ENCODE measurements at regions not wholly inside any gene's neighbourhood (a gene's known extent, or its start where the extent isn't known, plus 50 kb on each side); places are given as distances from the start of the nearest gene placed in this dataset.

DNA sequence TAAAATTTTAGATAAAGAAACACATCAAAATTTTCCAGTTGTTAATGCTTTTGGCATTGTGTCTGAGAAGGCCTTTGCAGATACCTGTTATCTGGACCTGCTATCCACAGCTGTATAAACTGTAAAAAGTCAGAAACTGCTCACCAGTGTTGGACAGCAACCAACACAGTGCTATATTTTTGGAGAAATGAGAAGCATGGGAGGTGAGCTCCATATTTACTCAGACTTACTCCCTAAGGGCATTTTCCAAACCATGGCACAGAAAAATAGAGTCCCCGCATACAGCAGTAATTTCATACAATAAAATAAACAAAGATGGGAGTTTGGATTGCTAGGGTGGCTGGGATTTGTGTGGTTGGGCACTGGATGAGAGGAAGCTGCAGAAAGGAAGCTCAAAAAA is 136.3 kb upstream of the GLI3 start:
- no peak overlapping the region for H3K27ac Mint-ChIP-seq
- H3K27me3 Mint-ChIP-seq = peaks cover 4% of the 10 kb centered on the region
- no peak for TF ChIP-seq CTCF (IDR thresholded peaks at IDR 0.05)
- POLR2A ChIA-PET = no interaction called here
- CTCF ChIA-PET = no interaction called here
- intact Hi-C loops (cut with micrococcal nuclease) = no loop called here
- H3K4me1 Mint-ChIP-seq (ENCODE audit: low read depth) = no peaks in the 10 kb centered on the region
- H3K4me3 Mint-ChIP-seq = no peak overlapping the region
- DNase-seq = no peak
- H3K36me3 Mint-ChIP-seq (ENCODE audit: low read depth) = no peaks in the 10 kb centered on the region
- ATAC-seq = no peak
- H3K9me3 Mint-ChIP-seq = peaks cover 6% of the 10 kb centered on the region

DNA sequence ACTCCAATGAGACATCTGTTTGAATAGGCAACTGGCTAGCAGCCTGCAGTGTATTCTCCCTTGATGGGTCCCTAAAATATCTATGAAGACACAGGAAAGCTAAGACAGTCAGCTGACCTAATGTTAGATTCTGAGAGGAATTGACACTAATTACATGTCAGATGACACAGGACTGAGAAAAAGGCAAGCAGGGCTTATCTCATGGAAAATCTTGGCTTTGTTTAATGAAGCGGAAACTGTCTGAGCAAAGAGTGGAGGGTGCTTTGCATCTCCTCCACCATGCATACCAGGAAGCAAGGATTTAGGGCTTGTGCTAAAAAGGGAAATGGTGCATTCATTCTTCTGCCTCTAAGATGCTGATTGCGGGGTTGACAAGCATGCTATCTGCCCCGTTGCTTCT is 135.5 kb upstream of the GLI3 start:
- no peaks in the 10 kb centered on the region for H3K36me3 Mint-ChIP-seq (ENCODE audit: low read depth)
- ATAC-seq = no peak
- ChIA-PET POLR2A (no interaction called here), CTCF (no interaction called here)
- H3K4me1 Mint-ChIP-seq (ENCODE audit: low read depth) = no peaks in the 10 kb centered on the region
- peaks cover 8% of the 10 kb centered on the region for H3K9me3 Mint-ChIP-seq
- no peak overlapping the region for H3K27ac Mint-ChIP-seq
- H3K4me3 Mint-ChIP-seq = no peak overlapping the region
- TF ChIP-seq CTCF (IDR thresholded peaks at IDR 0.05) = no peak
- intact Hi-C loops (cut with micrococcal nuclease) = no loop called here
- no peak for DNase-seq
- peaks cover 4% of the 10 kb centered on the region for H3K27me3 Mint-ChIP-seq

- Mint-ChIP-seq H3K36me3 (ENCODE audit: low read depth) (no peaks in the 10 kb centered on the region), H3K4me3 (no peak overlapping the region), H3K27me3 (no peaks in the 10 kb centered on the region), H3K27ac (no peak overlapping the region), H3K4me1 (ENCODE audit: low read depth) (no peaks in the 10 kb centered on the region), H3K9me3 (peaks cover 15% of the 10 kb centered on the region)
- intact Hi-C loops (cut with micrococcal nuclease) = no loop called here
- TF ChIP-seq CTCF (IDR thresholded peaks at IDR 0.05) = no peak
- no peak for DNase-seq
- ChIA-PET POLR2A (no interaction called here), CTCF (no interaction called here)
- ATAC-seq = no peak
These were observed 122.9 kb upstream of the GLI3 start for GRCh38 chr7:42359946-42360345.

DNA sequence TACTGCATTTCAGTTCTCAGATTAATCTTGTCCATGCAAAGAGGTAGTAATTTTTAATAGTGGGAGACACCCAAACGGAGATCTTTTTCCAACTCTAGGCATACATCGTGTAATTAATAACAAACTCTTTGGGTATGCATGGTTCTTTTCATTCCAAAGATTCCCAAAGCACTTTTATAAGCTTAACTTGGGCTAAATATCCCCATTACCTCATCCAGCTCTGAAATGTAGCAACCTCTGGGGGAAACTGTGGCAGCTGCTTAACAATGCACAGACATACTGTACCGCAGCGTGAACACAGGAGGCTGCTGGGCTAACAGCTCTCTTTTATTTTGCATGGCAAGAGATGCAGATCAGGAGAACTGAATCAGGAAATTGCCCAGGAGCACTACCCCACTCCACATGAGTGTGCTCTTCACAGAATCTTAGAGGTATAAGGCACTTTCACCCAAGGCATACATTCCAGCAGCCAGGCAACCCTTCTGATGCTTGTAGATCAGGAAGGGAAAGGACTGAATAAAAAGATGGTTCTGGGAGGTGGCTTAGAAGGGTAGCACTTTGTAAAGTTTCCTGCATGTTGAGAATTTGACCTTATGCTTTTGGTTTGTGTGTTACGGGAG is 114.4 kb upstream of the GLI3 start:
- ChIA-PET POLR2A (no interaction called here), CTCF (no interaction called here)
- Mint-ChIP-seq H3K4me3 (no peak overlapping the region), H3K27me3 (no peaks in the 10 kb centered on the region), H3K9me3 (peaks cover 5% of the 10 kb centered on the region), H3K36me3 (ENCODE audit: low read depth) (no peaks in the 10 kb centered on the region), H3K4me1 (ENCODE audit: low read depth) (no peaks in the 10 kb centered on the region), H3K27ac (no peak overlapping the region)
- intact Hi-C loops (cut with micrococcal nuclease) = no loop called here
- ATAC-seq = no peak
- no peak for DNase-seq
- no peak for TF ChIP-seq CTCF (IDR thresholded peaks at IDR 0.05)

GRCh38 chr7:42350801-42351200 is 113.8 kb upstream of the GLI3 start:
- ATAC-seq = no peak
- ChIA-PET CTCF (no interaction called here), POLR2A (no interaction called here)
- H3K4me3 Mint-ChIP-seq = no peak overlapping the region
- no peak for TF ChIP-seq CTCF (IDR thresholded peaks at IDR 0.05)
- no peaks in the 10 kb centered on the region for H3K4me1 Mint-ChIP-seq (ENCODE audit: low read depth)
- H3K9me3 Mint-ChIP-seq = peaks cover 5% of the 10 kb centered on the region
- H3K27ac Mint-ChIP-seq = no peak overlapping the region
- H3K36me3 Mint-ChIP-seq (ENCODE audit: low read depth) = no peaks in the 10 kb centered on the region
- DNase-seq = no peak
- H3K27me3 Mint-ChIP-seq = no peaks in the 10 kb centered on the region
- intact Hi-C loops (cut with micrococcal nuclease) = no loop called here

Measured in activated CD8-positive, alpha-beta T cell treated with anti-CD3 and anti-CD28 coated beads for 36 hours (primary cell).